GM19372 (cell line): ENCODE measurements at regions not wholly inside any gene's neighbourhood (a gene's known extent, or its start where the extent isn't known, plus 50 kb on each side); places are given as distances from the start of the nearest gene placed in this dataset.

Source experiments
- ATAC-seq: cut with Tn5 transposase; IDR thresholded peaks from one replicate; pipeline ENCODE4 v1.9.1; 2021; ENCODE audit warnings: mild to moderate bottlenecking, low read depth, moderate library complexity; ENCODE audit not compliant: unreplicated experiment

DNA sequence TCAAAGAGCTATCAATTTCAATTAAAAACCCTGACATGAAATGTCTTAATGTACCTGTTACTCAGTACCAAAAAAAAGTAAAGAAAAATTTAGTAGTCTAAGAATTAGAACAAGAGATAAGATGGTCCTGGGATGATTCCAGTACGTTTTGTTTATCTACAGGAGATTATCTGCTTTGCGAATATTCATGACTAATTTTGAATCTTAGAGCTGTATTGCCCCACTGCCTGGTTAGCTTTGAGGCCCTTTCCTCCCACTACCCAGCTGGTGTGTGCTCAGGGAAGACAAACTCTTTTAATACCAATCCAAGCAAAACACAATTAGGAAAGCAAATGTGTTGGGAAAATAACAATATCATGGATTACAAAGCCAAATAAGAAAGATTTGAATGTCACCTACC, 263.5 kb downstream of the FOXG1 start:
- ATAC-seq: no peak

DNA sequence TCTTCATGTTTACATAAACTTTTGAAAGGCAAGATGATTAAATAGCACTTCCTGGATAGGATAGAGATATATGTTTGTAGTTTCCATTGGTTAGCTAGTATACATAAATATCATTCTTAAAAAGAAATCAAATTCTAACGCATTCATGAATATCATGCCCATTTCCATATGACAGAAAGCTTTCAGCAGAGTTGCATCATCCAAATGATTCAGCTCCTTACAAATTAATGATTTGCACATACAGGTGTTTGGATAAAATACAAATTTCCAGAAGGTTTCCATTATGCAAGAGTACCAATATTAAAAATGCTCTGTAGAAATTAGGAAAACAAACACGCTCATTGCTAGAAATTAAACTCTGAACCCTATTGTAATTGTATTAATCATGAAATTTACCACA, 264.4 kb downstream of the FOXG1 start:
- no peak for ATAC-seq

DNA sequence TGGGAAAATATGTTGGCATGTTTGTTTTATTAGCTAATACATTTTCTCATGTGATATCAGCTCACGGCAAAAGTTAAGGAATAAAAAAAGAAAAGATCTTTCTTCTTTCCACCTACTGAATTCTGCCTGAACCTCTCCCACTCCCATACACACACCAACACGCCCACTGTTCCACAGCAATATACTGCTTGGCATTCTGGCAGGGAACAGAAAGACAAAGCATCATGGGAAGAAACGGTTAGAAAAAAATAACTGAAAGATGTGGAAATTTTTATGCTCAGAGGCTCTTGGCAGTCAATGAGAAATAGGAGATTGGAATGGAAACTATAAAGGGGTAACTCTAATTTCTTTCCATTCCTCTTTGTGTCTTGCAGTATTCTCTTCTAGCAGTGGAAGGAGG, 268.5 kb downstream of the FOXG1 start:
- no peak for ATAC-seq

DNA sequence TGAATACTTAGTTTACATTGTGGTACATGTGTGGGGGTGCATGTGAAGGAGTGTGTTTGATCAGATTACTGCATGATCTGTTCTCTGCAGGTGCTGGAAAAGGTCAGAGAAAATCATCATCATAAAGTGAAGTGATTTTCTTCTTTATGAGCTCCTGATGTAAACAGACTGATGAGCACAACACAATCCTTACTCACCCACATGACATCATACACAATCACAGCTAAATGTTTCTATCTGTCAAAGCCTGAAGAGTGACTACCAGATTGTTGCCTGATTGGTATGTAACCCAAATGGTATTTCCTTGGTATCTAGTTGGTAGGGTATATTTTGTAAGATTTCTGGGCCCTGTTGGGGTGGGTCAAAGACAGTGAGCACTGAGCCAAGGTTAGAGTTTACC, 270.8 kb downstream of the FOXG1 start:
- ATAC-seq: no peak

DNA sequence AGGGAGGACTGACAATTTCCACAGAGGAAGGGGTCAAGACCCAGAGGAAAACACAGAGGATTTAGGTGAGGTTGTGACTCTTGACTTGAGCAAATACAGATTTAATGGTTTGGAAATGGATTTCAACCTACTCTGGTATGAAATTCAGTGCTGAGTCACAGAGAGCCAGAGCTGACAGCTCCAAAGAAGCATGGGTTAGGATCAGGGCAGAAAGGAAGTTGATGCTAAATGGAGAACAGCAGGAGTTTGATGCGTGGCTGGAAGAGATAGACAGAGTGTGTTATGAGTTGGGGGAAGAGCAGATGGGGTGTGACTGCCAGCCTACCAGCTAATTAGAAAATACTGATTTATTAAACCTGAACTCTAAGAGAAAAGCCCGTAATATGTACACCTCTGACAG, 272.6 kb downstream of the FOXG1 start:
- no peak for ATAC-seq

DNA sequence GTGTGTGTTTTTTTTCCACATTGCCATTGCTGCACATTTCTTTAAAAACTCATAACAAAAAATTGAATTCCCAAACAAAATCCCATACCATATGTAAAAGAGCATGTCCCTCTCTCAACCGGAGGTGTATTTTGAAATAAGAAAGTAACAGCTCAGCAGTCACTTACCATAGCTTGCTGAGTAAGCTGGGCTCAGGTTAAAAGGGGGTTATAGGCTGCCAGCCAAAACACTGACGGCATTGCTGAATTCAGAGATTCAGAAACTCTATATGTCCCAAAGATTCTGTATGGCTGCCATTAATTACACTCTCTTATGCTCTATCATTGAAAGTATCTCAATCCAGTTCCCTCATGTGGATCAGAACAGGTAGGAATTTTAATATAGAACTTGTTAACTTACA, 276.0 kb downstream of the FOXG1 start:
- ATAC-seq: no peak

DNA sequence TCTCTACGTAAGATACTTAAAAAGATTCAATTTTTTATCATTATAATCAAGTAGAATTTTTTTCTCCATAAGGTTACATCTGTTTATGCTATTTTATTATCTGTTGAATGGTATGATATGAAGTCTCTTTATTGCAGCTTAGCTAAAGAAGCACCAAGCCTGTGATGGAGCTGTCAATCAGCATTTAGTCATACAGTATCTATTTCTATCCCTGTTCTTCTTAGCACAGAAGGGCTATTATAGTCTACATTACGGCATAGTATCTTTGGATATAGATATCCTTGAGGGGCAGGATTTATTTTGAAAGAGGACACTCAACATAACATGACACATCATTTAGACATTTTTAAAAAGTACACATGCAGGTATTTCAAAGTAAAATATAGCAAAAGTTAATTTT, 277.1 kb downstream of the FOXG1 start:
- ATAC-seq: no peak

DNA sequence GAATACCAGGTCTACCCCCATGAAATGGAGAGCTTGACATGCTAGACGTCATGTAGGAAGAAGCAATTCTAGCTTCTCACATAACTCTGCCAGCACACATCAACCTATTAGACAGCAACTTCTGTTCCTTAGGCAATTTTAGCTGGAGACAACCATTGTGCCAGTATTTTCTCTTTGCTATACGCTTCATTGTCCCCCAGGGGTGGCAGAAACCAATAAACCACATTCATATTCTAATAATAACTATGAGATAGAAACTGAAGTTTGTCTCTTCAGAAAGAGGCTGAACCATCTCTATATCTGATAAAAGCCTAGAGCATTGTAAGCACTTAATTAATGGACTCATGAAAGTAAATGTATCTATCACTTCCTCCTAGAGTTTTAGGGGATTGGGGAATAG, 278.6 kb downstream of the FOXG1 start:
- ATAC-seq: no peak

DNA sequence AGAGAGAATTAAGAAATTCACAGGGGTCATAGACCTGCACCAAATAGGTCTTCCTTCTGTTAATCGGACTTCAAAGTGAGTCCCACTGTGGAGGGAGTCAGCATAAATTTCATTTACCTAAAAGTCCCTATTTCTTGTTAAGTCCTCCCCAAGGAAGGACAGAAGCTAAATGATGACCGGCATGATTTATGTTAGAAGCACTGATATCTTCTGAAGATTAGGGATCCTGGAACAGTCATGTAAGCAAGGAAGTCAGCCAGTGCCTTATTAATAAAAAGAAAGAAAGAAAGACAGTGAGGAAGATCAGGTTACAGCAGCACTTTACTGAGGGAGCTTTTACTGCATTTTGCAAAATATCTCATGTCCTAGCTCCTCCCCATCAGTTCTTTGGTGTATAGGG, 287.5 kb downstream of the FOXG1 start:
- no peak for ATAC-seq

DNA sequence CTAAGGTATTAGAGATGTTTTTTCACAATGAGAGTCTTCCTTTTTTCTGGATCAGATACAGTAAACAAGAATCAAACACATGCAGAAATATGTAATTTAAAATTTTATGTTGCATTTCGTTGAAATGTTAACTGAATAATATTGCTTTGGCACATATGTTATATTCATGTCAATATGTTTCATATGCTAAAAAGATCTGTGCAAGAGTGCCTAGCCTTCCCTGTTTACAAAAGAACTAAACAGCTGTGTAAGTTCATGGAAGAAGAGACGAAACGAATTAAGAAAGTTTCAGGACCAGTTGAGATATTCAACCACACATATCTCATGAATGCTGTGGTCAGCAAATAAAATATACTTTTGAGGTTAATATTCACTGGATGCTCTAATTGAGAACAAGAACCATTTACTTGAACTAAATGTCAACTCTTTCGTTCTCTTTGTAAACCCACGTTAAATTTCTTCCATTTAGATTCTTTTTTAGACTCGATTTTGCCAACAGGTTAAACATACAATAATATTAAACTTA, 289.5 kb downstream of the FOXG1 start:
- ATAC-seq: no peak

DNA sequence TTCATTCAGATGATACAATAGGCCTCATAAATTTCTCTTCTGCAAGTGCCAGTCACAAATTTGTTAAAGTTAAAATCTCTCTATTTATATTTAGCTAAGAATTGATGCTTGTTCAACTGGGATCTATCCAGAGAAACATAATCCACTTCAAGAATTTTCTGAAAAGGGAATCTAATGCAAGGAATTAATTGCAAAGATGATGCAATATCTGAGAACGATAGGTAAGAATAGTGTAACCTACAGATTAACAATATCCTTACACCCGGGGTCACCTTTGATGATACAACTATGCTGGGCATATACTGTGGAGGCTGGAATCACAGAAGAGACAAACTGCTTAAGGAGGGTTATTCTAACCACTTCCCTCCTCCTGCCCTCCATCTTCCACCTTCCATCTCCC, 295.1 kb downstream of the FOXG1 start:
- ATAC-seq: no peak

DNA sequence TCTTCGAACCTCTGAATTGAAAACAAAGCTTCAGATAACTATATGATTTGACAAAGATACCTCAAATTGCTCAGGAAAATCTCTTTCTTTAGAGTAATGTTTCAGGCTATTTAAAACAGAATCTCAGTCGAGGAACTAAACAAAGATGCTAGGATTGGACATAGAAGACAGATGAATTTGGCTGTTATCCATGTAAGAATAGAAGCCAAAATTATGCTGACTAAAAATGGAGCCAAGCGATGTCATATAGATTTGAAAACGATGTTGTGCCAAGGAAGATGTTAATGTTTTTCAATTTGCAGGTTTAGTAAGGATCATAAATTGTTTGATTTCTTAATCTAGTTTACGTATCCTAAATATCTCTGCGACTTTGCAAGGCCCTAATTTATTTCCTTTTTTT, 295.9 kb downstream of the FOXG1 start:
- no peak for ATAC-seq

DNA sequence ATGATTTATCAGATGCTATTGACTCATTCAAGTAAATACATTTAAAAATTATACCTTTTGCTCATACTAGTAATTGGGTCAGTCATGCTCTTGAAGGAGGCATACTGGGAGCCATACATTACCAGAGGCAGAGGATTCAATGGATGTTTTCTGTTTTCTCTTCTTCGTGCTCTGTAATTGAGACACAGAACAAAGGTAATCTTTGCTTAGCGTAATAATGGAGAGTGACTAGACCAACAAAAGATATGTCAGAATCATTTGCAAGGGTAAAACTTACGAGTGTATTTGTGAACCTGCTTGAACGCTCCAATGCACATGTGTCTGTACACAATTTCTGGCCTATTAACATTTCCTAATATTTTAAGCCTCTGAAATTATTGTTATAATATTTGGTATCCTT, 296.4 kb downstream of the FOXG1 start:
- ATAC-seq: no peak

DNA sequence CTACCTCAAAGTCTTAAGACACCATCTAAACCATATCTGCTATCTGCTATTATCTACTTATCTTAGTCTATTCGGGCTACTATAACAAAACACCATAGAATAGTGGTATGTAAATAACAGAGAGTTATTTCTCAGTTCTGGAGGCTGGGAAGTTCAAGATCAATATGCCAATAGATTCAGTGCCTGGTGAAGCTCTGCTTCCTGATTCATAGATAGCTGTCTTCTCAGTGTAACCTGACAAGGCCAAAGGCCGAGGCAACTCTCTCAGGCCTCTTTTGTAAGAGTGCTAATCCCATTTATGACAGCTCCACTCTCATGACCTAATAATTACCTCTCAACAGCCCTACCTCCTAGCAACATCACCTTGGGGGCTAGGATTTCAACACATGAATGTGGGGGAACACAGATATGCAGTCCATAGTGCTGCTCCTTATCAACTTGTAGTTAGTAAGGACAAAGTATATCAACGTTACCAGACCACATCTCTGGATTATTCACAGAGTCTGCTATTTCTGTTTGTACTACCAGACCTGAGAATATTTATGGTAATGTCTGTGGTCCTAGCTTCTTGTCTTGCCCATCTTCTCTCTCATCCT, 297.8 kb downstream of the FOXG1 start:
- ATAC-seq: no peak

DNA sequence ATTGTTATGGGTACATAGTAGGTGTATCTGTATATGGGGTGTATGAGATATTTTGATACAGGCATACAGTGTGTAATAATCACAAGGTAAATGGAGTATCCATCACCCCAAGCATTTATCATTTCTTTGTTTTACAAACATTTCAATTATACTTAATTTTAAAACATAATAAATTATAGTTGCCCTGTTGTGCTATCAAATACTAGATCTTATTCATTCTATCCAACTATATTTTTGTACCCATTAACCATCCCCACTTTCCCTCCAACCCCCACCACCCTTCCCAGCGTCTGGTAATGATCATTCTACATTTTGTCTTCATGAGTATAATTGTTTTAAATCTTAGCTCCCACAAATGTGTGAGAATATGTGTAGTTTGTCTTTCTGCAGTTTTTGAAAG, 302.6 kb downstream of the FOXG1 start:
- no peak for ATAC-seq

DNA sequence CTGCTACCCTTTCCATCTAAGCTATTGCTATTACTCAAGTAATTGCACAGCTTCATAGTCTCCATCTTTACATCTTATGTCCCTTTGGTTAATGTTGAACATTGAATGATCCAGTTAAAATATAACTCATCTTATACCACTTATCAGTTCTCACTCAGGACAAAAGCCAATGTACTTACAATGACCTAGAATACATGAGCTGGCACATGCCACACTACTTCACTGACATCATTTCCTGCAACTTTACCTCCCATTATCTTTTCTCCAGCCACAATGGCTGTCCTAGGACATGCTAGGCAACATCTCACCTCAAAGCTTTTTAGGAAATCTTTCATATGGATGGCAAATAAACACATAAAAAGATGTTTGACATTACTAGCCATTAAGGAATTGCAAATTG, 309.2 kb downstream of the FOXG1 start:
- no peak for ATAC-seq

DNA sequence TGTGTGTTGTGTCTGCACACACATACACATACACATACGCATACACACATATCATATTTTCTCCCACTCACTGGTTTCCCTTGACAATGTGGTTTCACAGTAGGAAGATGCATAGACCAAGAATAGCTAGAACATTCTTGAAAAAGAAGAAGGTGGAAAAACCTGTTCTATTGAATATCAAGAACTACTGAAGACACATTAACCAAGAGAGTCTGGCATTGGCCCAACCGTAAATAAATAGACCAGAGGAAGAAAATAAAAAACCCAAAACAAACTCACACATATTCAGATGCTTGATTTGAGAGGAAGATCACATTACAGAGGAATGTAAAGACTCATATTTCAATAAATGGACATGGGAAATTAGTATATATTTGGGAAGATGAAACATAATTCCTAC, 311.3 kb downstream of the FOXG1 start:
- ATAC-seq: no peak

DNA sequence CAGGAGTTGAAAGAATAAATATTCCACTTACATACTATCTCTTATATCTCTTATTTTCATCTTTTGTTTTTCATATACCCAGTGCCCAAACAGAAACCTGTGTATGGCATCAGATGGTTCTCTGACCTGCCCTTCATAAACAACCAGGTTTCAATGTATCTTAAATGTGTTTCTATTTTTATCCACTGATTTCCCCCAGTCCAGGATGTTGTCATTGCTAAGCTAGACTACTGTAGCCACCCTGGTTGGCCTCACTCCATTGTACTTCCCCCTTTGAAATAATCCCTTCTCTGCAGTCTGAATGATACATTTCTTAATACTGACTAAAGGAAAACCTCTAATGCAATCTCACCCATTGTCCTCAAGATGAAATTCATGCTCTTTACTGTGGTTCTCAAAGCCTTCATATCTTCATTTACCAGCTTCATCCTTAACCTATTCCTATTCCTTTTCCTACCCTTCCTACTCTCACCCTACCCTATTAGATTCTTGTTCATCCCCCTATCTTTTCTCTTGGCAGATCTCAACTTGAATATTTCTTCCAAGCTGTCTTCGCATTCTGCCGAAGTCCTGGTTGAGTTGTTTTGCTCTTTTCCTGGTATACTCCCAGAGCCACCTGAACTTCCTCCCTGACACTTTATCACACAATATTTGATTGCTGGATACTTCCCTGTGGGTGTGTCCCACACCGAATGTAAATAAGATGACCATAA, 312.4 kb downstream of the FOXG1 start:
- no peak for ATAC-seq

DNA sequence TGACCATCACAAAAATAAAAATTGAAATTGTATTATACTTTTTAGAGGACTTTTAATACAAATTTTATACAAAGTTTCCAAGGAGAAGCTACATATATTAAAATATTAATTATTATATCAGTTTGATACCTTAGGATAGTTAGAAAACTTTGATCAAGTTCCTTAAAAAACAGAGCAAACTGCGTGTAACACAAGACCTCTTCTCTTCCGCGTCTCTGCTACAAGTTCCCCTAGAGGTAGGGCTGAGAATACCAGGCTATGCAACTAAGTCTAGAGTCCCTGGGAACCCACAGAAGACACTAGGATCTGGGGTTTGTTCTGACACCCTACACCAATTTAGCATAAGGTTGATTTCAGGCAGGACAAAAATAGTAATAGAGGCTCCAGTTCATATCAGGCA, 319.0 kb downstream of the FOXG1 start:
- no peak for ATAC-seq

DNA sequence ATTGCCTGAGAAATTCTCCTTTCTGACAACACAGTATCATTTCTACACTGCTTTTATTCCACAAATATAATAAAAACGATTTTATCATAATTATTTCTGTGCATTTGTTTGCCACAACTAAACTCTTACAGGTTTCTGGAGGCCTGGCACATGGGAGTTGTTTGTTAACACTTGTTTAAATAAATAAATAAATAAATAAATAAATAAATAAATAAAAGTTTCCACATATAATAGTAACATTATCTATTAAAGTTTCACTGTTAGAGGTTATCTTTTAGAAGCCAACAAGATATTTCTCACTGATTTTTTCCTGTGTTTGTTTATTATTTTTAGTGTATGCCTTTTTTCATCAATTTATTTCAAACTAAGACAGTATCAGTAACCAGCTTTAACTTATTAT, 323.3 kb downstream of the FOXG1 start:
- no peak for ATAC-seq

DNA sequence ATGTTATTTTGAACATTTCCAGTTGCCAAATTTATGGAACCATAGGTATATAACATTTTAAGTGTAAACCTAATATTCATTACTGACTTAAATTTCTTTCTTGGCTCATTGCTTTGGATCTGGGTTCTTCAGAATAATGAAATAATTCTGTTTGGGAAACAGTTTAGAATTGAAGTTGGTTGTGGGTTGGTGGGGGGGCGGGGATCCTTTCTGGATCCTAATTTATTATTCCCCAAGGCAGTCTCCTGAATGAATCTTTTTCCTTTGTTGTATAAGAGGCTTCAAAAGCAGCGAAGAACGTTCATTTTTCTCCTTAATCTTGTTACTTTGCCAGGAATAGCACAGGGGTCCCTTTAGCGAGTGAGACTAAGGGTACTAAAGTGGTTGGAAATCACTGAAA, 325.5 kb downstream of the FOXG1 start:
- ATAC-seq: no peak

DNA sequence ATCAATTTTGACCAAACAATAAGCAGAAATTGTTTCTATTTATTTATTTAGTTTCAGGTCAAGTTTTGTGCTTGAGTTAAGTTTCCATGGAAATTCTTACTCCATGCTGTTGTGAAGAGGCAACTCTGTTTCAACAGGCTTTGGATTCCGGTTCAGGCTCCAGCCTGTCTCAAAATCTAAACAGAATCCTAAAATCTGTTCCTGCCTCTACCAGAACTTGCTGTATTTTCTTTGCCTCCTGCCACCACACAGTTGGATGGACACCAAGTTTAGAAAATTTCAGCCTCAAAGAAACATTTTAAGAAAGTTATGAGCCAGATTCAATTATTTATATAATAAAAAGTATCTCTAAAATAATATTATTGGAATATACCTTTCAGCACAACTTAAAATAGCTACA, 330.9 kb downstream of the FOXG1 start:
- no peak for ATAC-seq
